NCI-H128 (cell line): ENCODE measurements at regions not wholly inside any gene's neighbourhood (a gene's known extent, or its start where the extent isn't known, plus 50 kb on each side); places are given as distances from the start of the nearest gene placed in this dataset.
"Not testable (repeated sequence)": the region's sequence is repeated elsewhere in the genome, so short reads cannot be mapped to it uniquely, and the experiment has no call there.

Experiments
- DNase-seq: peaks from one replicate; lab custom pipeline; 2025; ENCODE audit not compliant: unreplicated experiment; lab: John Stamatoyannopoulos, UW

DNA sequence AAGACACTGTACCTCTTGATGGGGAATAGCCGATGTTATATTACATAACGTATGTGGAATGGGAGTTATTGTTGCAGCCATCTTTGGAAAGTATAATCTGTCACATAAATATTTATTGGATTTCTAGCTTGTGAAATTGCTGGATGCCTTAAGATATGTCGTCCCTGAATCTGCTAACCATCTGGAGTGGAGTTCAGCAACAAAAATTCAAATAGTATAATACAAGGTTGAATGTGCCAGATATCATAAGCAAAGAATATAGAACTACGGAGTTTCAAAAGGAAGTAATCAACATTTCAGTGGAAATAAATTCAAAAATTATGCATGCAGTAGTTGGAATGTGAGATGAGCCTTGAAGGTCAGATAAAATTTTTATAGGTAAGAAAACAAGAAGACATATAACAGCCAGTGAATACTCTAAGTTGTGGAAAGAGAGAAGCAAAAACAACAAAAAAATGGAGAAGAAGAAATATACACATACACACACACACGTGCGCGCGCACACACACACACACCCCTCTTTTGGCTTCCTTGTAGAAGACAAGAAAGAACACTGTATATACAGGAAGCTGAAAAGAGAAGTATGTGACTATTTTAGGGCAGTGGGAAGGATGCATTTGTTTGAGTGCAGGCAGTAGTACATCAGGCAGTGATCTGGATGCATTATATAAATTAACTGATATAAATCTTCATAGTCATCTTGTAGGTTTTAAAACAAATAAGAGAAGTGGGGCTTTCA, 516.7 kb downstream of the KCNT2 start:
- DNase-seq = no peak

DNA sequence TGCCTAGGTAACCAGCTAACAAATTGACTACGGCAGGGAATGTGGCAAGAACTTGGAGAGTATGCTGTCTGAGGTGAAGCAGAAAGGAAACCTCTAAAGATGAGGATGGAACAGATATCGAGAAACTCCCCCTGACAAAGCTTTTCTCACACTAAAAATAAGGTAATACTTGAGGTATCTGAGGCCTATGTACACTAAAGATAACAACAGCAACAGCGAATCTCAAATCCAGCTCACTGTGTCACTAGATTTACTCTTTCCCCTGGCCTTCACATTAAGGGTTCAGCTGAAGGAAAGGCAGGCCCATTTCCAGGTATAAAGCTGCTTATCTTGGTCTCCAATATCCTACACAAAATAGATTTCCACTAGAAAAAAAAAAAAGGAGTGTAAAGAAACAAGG, 518.0 kb downstream of the KCNT2 start:
- no peak for DNase-seq

- DNase-seq = no peak
These were observed 519.7 kb downstream of the KCNT2 start for GRCh38 chr1:196088541-196088940.

DNA sequence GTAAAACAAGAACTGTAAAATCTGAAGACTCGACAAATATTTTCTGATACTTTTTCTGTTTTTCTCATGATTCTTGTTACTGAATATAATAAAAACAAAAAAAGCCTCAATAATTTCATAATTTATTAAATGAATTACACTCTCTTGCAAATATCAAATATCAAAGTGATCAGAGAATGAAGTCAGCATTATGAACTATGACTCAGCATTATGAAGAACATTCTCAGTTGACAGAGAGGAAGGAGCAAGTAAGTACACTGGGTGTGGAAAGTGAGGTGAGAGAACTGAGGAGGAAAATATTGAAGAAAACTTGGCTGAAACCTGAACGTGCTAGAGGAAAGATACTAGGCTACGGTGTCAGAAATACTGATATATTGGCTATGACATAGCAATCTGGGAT, 529.5 kb downstream of the KCNT2 start:
- no peak for DNase-seq

GRCh38 chr1:196075621-196076020, 532.6 kb downstream of the KCNT2 start:
- DNase-seq = no peak

GRCh38 chr1:196074182-196074581, 534.1 kb downstream of the KCNT2 start:
- no peak for DNase-seq

- no peak for DNase-seq
These were observed 536.8 kb downstream of the KCNT2 start for GRCh38 chr1:196071447-196071846.

DNA sequence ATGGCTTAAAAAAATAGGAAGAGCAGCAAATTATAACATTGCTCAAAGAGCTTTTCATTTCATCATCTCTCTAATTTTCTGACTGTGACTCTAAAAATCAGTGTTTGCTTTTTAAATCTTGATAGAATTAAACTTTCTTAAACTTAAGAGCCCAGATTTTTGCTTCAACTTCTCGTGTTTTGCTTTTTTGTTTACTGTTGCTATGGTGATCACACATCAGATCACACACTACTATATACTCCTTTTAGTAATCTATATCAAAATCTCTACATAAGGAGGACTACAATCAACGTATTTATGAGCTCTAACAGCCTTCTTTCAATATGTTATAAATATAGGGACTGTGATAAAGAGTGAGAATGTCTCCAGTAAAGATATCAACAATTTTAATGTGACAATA, 537.3 kb downstream of the KCNT2 start:
- DNase-seq = no peak

DNA sequence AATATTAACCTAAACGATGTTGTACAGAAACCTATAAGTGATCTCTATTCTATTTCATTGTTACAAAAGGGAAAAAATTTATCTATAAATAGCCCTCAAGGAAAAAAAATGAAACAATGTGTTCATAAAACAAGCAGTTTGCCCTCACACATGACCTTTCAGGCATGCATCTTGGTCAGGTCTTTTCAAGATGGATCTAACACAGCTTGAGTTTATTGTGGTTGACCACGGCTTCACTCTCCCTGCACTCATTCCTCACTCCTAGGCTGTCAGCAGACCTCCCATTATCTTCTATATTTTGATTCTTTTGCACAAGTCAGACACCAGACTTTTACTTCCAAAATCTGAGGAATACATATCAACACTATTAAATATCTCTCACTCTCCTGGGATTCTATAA, 544.3 kb downstream of the KCNT2 start:
- no peak for DNase-seq

DNA sequence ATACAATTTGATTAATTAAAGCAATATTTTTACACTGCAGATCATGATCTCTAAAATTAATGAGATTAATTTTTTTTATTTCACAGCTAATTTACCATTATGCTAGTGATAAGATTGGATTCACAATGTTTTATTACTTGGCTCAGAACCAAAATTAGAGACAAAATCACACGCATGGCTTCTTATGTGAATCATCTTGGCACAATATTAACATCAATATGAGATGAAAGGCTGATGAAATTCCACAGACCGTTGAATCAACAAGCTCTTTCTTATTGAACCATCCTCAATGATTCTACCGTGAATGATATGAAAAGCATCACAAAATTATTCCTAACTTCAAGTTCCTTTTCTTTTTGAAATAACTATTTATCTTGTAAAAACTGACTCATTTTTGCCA, 544.9 kb downstream of the KCNT2 start:
- DNase-seq = no peak

- DNase-seq = no peak
These were observed 547.7 kb downstream of the KCNT2 start for GRCh38 chr1:196060539-196060938.

- no peak for DNase-seq
These were observed 549.0 kb downstream of the KCNT2 start for GRCh38 chr1:196059210-196059609.

- DNase-seq = no peak
These were observed 551.3 kb downstream of the KCNT2 start for GRCh38 chr1:196056966-196057365.

DNA sequence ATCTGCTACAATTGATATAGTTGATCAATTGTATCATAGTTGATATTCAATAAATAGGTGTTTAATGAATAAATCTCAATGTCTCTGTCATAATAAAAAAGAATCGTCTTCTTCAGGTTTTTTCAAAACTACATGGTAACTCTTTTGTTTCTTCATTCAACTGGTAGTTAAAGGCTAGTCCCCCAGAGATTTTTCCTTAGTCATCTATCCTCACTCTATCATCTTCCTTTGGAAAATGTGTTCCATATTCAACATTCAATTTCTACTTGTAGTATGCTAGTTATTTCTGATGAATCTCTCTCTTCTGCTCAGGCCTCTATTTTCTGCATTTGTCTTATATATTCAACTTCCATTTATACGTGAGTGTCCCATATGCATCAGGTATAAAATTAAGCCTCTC, 558.8 kb downstream of the KCNT2 start:
- DNase-seq = no peak

- no peak for DNase-seq
These were observed 565.0 kb downstream of the KCNT2 start for GRCh38 chr1:196043268-196043667.

DNA sequence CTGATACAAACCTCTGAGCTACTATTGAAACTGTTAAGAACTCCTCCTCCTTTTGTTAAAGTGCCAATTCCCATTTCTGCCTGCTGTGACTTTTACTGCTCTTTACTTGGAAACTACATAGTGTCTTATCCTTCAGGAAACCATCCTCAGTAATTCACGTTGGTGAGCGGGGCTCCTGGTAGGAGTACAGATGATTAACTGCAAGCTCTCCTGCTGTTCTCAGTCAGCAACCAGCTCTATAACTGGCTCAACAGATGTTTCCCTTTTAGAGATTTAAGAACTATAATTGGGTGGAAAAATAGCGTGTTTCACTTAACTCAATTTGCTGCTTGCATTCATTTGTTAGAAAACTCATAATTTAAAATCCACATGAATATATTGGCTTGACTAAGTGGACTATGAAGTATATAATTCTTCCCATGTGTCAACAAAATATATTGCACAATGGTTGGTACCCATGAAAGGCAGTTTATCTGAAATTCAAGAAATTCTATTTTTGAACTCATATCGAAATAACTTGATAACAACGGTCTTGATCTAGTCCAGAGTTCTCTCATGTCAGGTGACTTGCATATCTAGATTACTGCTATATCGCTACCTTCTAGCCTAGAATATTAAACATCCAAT, 574.0 kb downstream of the KCNT2 start:
- DNase-seq = no peak

- not testable (repeated sequence) for DNase-seq
These were observed 576.9 kb downstream of the KCNT2 start for GRCh38 chr1:196031387-196031786.

DNA sequence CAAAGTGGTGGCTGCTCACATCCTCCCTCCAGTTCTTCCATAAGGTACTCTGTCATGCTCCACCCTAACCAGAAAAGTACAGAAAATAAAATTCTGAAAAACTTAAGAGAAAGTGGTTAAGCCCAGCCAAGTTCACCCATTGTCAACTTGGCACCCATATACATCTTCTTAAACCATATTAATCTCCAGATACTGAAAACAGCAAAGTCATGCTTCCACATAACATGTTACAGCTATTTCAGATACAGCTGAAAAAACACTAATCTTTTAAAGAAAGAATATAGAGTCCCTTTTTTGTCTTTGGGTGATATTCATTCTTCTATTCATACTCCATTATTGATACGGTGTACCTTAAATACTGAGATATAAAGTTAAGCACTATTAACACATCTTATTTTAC, 577.8 kb downstream of the KCNT2 start:
- no peak for DNase-seq

- DNase-seq = no peak
These were observed 578.8 kb downstream of the KCNT2 start for GRCh38 chr1:196029410-196029809.

DNA sequence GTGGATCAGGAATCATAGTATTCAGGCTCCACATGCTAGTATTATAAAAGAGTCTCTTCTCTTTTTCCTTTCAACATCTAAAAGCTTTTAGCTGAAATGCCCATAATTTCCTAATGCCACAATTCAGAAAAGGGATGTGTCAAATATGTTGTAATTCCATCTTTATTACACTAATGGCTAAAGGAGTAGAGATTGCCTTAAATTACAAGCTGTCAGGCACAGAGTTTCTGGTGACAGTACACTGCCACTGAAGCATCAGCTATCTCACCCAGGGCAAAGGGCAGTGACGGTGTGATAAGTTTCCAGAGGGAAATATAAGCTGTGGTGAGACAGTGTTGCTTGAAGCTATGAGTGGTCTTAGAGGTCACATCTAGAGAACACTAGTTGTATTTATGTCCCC, 581.1 kb downstream of the KCNT2 start:
- DNase-seq = no peak

GRCh38 chr1:196021174-196021573, 587.1 kb downstream of the KCNT2 start:
- not testable (repeated sequence) for DNase-seq

DNA sequence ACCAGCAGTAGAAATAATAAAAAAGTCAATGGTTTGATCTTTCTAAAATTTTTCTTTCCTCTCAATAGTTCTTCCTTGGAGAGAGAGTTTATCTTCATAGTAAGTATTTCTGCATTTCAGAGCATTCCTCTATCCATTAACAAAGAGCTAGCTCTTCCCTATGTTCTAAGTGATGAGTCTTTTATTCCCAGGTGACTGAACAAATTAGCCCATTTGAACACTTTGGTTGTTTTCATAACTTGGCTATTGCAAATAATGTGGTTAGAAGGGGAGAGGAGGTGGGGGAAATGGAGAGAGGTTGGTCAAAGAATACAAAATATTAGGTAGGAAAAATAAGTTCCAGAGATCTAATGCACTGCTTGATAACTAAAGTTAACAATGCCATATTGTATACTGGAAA, 598.9 kb downstream of the KCNT2 start:
- DNase-seq = no peak

GRCh38 chr1:196007763-196008162, 600.5 kb downstream of the KCNT2 start:
- no peak for DNase-seq
